ENCODE measurements at regions not wholly inside any gene's neighbourhood (a gene's known extent, or its start where the extent isn't known, plus 50 kb on each side); places are given as distances from the start of the nearest gene placed in this dataset.

DNA sequence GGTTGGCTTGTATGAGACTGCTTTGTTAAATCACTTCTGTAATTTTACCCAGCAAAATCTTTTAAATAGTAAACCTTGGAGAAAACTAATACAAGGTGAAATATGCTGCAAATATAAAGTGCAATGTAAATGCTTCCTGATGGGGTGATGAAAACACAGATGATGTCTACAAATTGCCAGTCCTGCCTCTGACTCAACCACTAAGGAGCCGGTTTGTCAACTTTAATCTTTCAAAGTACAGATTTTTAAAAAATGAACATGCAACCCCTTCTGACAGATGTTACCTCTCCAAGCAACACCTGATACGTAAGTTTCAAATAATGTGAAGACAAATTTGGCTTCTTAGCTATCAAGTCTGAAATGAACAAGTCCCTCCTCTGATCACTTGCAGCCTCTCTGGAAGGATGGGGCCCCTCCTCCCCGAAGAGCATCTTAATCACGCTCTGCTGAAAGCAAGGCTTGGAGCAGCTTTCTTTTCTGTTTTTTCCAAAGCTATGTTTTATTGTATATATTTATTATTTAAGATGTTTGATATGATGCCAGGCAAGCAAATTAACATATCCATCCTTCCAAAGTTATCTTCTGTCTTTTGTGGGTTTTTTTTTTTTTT is 196.0 kb downstream of the MYLK4 start:
- Histone ChIP-seq H3K4me3 (ENCODE audit: extremely low read depth, insufficient read depth, low read length, poor library complexity, severe bottlenecking) (no peak overlapping the region), H3K27ac (ENCODE audit: low read depth, low read length, severe bottlenecking) (no peak overlapping the region), H3K36me3 (ENCODE audit: control insufficient read depth, insufficient read depth, low read length) (no peaks in the 10 kb centered on the region), H3K4me1 (ENCODE audit: control insufficient read depth, insufficient read depth, low read length, poor library complexity, severe bottlenecking) (no peaks in the 10 kb centered on the region), H3K9me3 (ENCODE audit: control insufficient read depth, low read length) (no peaks in the 10 kb centered on the region)
- WGBS, 2 experiments (ENCODE audit: insufficient coverage in 2 of 2) = 100% methylated on average over 2 of the region's 4 CpGs

DNA sequence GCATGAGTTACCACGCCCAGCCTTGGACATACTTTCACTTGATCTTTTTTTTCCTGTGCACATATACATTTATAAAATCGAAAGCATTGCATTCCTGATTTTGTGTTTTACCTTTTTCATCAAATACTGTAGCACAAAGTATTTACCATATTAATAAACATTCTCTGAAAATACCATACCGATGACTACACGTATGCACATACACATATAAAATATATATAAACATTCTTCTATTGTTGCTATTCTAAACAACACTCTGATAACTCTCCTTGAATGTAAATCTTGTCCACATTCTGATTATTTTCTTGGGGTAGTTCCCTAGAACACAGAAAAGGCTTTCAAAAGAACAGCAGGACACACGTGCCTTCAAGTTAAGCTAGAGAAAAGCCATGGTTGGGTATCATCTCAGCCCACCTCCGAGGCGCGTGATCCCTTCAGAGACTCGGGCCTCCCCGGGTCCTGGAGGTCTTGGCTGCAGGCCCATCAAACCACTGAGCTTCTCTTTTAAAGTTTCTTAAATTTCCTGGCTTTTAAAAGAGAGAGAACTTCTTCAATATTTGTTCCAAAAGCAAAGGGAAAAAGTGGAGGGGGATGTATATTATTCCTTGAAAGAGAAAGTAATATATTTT is 198.1 kb downstream of the MYLK4 start:
- 85 to 98% methylated on average over 7 of the region's 10 CpGs for WGBS, 2 experiments (ENCODE audit: insufficient coverage in 2 of 2)
- Histone ChIP-seq H3K4me1 (ENCODE audit: control insufficient read depth, insufficient read depth, low read length, poor library complexity, severe bottlenecking) (no peaks in the 10 kb centered on the region), H3K9me3 (ENCODE audit: control insufficient read depth, low read length) (no peaks in the 10 kb centered on the region), H3K4me3 (ENCODE audit: extremely low read depth, insufficient read depth, low read length, poor library complexity, severe bottlenecking) (no peak overlapping the region), H3K27ac (ENCODE audit: low read depth, low read length, severe bottlenecking) (no peak overlapping the region), H3K36me3 (ENCODE audit: control insufficient read depth, insufficient read depth, low read length) (no peaks in the 10 kb centered on the region)

DNA sequence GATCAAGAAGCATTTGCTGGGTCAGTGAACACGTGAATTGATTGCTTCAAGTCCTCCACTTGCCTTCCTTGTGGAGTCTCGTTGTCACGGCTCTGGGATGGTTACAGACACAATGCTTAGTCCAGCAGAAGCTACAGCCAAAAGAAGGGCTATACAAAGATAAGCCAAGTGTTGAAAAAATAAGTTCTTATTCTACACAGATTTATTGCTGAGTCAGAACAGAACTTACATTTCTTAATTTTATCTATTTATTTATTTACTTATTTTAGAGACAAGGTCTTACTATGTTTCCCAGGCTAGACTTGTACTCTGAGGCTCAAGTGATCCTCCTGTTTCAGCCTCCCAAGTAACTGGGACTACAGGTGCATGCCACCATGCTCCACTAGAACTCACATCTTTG is 199.0 kb downstream of the MYLK4 start:
- H3K4me1 ChIP-seq (ENCODE audit: control insufficient read depth, insufficient read depth, low read length, poor library complexity, severe bottlenecking) = no peaks in the 10 kb centered on the region
- no peak overlapping the region for H3K4me3 ChIP-seq (ENCODE audit: extremely low read depth, insufficient read depth, low read length, poor library complexity, severe bottlenecking)
- H3K9me3 ChIP-seq (ENCODE audit: control insufficient read depth, low read length) = peaks cover 5% of the 10 kb centered on the region
- no peak overlapping the region for H3K27ac ChIP-seq (ENCODE audit: low read depth, low read length, severe bottlenecking)
- 92 to 100% methylated on average over 1 of the region's 3 CpGs for WGBS, 2 experiments (ENCODE audit: insufficient coverage in 2 of 2)
- no peaks in the 10 kb centered on the region for H3K36me3 ChIP-seq (ENCODE audit: control insufficient read depth, insufficient read depth, low read length)

DNA sequence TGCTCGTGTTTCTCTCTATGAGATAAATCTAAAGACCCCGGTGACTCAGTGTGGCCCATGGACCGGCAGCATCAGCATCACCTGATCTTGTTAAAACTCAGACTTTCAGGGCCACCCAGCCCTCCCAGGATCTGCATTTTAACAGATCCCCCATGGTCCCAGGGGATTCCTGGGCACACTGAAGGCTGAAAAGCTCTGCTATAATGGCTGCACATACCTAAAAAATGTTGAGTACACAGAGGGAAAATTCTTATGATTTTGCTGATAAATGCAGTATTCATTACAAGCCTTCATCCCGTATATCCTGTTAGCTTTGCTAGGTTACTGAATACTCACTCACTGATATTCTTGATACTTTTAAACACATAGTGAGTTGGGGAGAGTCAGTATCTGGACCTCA is 200.5 kb downstream of the MYLK4 start:
- Histone ChIP-seq H3K9me3 (ENCODE audit: control insufficient read depth, low read length) (peaks cover 5% of the 10 kb centered on the region), H3K4me3 (ENCODE audit: extremely low read depth, insufficient read depth, low read length, poor library complexity, severe bottlenecking) (no peak overlapping the region), H3K27ac (ENCODE audit: low read depth, low read length, severe bottlenecking) (no peak overlapping the region), H3K36me3 (ENCODE audit: control insufficient read depth, insufficient read depth, low read length) (no peaks in the 10 kb centered on the region), H3K4me1 (ENCODE audit: control insufficient read depth, insufficient read depth, low read length, poor library complexity, severe bottlenecking) (no peaks in the 10 kb centered on the region)
- 74 to 82% methylated on average over 2 to 3 of the region's 4 CpGs for WGBS, 2 experiments (ENCODE audit: insufficient coverage in 2 of 2)

DNA sequence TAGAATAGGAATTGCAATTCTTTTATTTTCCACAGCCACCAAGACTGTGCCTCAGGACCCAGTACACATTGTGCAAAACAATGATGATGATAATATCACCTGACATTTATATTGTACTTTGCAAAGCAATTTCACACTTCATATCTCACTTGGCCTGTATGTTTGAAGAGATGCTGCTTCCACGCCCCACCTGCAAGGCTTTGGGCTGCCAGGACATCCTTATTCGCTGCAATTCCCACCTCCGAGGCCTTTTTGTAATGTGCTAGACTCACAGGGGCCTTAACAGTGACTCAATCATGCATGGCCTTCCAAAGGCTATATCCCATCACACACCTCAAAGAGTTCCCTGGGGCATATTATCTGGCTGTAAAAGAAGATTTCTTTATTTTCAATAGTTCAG is 200.9 kb downstream of the MYLK4 start:
- Histone ChIP-seq H3K36me3 (ENCODE audit: control insufficient read depth, insufficient read depth, low read length) (no peaks in the 10 kb centered on the region), H3K4me3 (ENCODE audit: extremely low read depth, insufficient read depth, low read length, poor library complexity, severe bottlenecking) (no peak overlapping the region), H3K9me3 (ENCODE audit: control insufficient read depth, low read length) (peaks cover 5% of the 10 kb centered on the region), H3K27ac (ENCODE audit: low read depth, low read length, severe bottlenecking) (no peak overlapping the region), H3K4me1 (ENCODE audit: control insufficient read depth, insufficient read depth, low read length, poor library complexity, severe bottlenecking) (no peaks in the 10 kb centered on the region)
- WGBS, 2 experiments (ENCODE audit: insufficient coverage in 2 of 2) = 70 to 76% methylated on average over 2 to 3 of the region's 3 CpGs

DNA sequence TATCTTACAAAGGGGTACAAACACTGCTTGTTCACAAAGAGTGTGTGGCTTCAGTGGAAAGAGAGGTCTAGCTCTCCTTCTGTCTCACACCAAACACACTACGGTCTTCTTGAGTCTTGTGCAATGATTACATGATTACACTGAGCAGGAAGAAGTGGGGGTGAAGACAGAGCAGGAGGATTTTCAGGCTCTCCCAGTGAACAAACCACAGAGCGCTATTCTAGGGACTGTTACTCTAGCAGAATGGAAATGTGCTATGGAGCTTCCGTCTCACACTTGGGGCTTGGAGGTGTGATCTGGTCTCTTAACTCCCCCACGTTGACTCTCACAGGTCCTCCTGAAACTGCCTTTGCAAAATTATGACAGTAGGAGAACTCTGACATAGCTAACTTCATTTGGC is 203.4 kb downstream of the MYLK4 start:
- WGBS, 2 experiments (ENCODE audit: insufficient coverage in 2 of 2) = 86 to 87% methylated on average over 2 to 3 of the region's 4 CpGs

DNA sequence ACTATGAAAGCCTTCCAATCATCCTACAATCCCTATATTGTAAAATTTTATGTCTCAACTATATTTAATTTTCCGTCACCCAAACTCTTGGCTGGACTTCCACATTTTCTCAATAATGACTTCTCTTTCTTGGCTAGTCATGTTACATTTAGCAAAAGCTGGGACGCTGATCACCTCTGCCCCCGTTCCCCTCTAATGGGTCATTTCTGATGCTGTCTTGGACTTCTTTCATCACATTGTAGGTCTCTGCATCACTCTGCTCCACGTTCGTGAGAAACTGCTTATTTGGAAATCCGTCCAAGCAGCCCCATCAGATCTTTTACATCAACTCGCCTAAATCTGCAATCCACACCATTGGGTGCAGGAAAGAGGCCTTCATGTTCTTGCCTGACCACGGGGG is 203.8 kb downstream of the MYLK4 start:
- no peak overlapping the region for H3K4me3 ChIP-seq (ENCODE audit: extremely low read depth, insufficient read depth, low read length, poor library complexity, severe bottlenecking)
- no peak overlapping the region for H3K27ac ChIP-seq (ENCODE audit: low read depth, low read length, severe bottlenecking)
- WGBS, 2 experiments (ENCODE audit: insufficient coverage in 2 of 2) = 90 to 95% methylated on average over 5 to 7 of the region's 8 CpGs
- H3K9me3 ChIP-seq (ENCODE audit: control insufficient read depth, low read length) = peaks cover 5% of the 10 kb centered on the region
- no peaks in the 10 kb centered on the region for H3K36me3 ChIP-seq (ENCODE audit: control insufficient read depth, insufficient read depth, low read length)
- no peaks in the 10 kb centered on the region for H3K4me1 ChIP-seq (ENCODE audit: control insufficient read depth, insufficient read depth, low read length, poor library complexity, severe bottlenecking)

More for the DNA sequence above, 203.4 kb downstream of the MYLK4 start:
- no peak overlapping the region for H3K4me3 ChIP-seq (ENCODE audit: extremely low read depth, insufficient read depth, low read length, poor library complexity, severe bottlenecking)
- peaks cover 5% of the 10 kb centered on the region for H3K9me3 ChIP-seq (ENCODE audit: control insufficient read depth, low read length)
- no peaks in the 10 kb centered on the region for H3K4me1 ChIP-seq (ENCODE audit: control insufficient read depth, insufficient read depth, low read length, poor library complexity, severe bottlenecking)
- no peaks in the 10 kb centered on the region for H3K36me3 ChIP-seq (ENCODE audit: control insufficient read depth, insufficient read depth, low read length)
- H3K27ac ChIP-seq (ENCODE audit: low read depth, low read length, severe bottlenecking) = no peak overlapping the region

DNA sequence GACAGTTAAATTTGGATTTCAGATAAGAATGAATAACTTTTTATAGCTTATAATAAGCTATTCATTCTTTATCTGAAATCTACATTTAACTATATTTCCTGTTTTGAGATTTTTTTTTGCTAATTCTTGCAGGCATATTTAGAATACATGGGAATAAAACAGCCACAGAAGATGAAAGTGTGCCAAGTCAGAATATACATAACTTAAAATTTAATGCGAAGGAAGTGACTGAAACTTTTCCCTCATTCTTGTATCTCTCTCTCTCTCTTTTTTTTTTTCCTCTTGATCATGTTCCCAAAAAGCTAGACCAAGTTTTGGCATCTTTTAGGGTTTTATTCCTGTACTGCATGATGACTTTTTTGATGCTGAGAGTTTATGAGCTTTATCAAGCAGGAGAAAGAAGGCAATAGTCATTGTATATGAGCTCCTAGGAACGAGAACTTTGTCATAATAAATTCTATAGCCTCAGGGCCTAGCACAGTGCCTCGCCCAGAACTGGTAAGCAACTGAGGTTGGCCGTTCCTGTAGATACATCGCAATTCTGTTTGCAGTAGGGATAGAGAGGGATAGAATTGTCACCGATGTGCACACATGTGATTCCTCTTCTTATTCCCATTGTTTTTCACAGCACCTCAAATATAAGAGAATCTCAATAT is 205.2 kb downstream of the MYLK4 start:
- WGBS, 2 experiments (ENCODE audit: insufficient coverage in 2 of 2) = 60 to 100% methylated on average over 1 of the region's 6 CpGs
- Histone ChIP-seq H3K27ac (ENCODE audit: low read depth, low read length, severe bottlenecking) (no peak overlapping the region), H3K9me3 (ENCODE audit: control insufficient read depth, low read length) (peaks cover 5% of the 10 kb centered on the region)

DNA sequence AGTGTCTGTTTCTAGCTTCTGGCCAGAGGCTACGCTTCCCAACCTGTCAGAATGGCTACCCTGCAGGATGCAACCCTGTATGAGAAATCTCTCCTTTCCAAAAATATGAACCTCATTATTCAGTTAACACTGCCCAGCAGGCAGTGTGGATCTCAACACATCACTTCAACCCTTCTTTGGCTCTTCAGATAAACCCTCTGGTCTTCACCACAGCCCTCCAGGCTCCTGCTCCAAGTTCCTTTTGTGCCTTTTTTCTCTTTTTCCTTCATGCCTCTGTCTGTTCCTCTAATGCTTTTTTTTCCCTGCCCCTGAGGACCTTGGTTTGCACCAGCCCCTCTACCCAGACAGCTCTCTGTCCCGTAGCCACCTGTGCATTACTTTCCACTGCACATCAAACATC is 207.4 kb downstream of the MYLK4 start:
- H3K9me3 ChIP-seq (ENCODE audit: control insufficient read depth, low read length) = peaks cover 5% of the 10 kb centered on the region
- H3K27ac ChIP-seq (ENCODE audit: low read depth, low read length, severe bottlenecking) = no peak overlapping the region
- 86 to 88% methylated on average over 1 to 2 of the region's 2 CpGs for WGBS, 2 experiments (ENCODE audit: insufficient coverage in 2 of 2)
- H3K4me3 ChIP-seq (ENCODE audit: extremely low read depth, insufficient read depth, low read length, poor library complexity, severe bottlenecking) = no peak overlapping the region
- no peaks in the 10 kb centered on the region for H3K4me1 ChIP-seq (ENCODE audit: control insufficient read depth, insufficient read depth, low read length, poor library complexity, severe bottlenecking)
- H3K36me3 ChIP-seq (ENCODE audit: control insufficient read depth, insufficient read depth, low read length) = no peaks in the 10 kb centered on the region

More for the DNA sequence above, 205.2 kb downstream of the MYLK4 start:
- H3K4me3 ChIP-seq (ENCODE audit: extremely low read depth, insufficient read depth, low read length, poor library complexity, severe bottlenecking) = no peak overlapping the region
- no peaks in the 10 kb centered on the region for H3K4me1 ChIP-seq (ENCODE audit: control insufficient read depth, insufficient read depth, low read length, poor library complexity, severe bottlenecking)
- H3K36me3 ChIP-seq (ENCODE audit: control insufficient read depth, insufficient read depth, low read length) = no peaks in the 10 kb centered on the region

DNA sequence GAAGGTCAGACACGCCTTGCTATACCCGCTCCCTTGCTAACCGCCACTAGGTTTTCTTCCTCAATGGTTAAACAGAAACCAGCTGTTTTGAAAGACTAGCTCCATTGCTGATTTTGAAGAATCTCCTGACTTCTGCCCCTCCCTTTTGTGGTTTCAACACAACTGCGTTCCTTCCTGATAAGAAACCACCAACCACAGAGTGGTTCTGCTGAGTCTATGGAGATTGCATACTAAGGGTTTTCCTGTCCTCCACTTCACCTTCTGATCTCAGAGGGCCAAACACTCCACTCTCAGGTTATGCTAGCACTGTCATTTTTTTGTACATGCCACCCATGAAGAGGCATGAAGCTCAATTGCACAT is 207.9 kb downstream of the MYLK4 start:
- no peak overlapping the region for H3K27ac ChIP-seq (ENCODE audit: low read depth, low read length, severe bottlenecking)
- no peak overlapping the region for H3K4me3 ChIP-seq (ENCODE audit: extremely low read depth, insufficient read depth, low read length, poor library complexity, severe bottlenecking)
- WGBS, 2 experiments (ENCODE audit: insufficient coverage in 2 of 2) = 93 to 95% methylated on average over 3 to 4 of the region's 4 CpGs
- no peaks in the 10 kb centered on the region for H3K4me1 ChIP-seq (ENCODE audit: control insufficient read depth, insufficient read depth, low read length, poor library complexity, severe bottlenecking)
- no peaks in the 10 kb centered on the region for H3K36me3 ChIP-seq (ENCODE audit: control insufficient read depth, insufficient read depth, low read length)
- H3K9me3 ChIP-seq (ENCODE audit: control insufficient read depth, low read length) = peaks cover 5% of the 10 kb centered on the region
